Heart right ventricle (tissue), 16 donors: ENCODE measurements at regions not wholly inside any gene's neighbourhood (a gene's known extent, or its start where the extent isn't known, plus 50 kb on each side); places are given as distances from the start of the nearest gene placed in this dataset.

Source experiments
- ATAC-seq, 8 donors: fragments of 200-7000 bp; cut with Tn5 transposase; one replicate each; pipeline ENCODE4 v1.9.1; 2020; ENCODE audit warnings: mild to moderate bottlenecking in 8 of 8, moderate library complexity in 8 of 8, moderate number of reproducible peaks in 1 of 8
- DNase-seq, 2 donors: peaks; one replicate each; pipeline ENCODE4 v3.0.0-alpha.2; 2020
- H3K27ac ChIP-seq, 10 donors: fragments of 200-600 bp; sonication (generic) in 2 of 10; one replicate each; pipeline versions ENCODE4 v1.5.0 to v1.8.0; 2020 to 2022; ENCODE audit warnings: mild to moderate bottlenecking in 3 of 10
- H3K27me3 ChIP-seq, 7 donors: fragments of 200-600 bp; one replicate each; pipeline ENCODE4 v1.8.0; 2021 to 2022; ENCODE audit warnings: mild to moderate bottlenecking in 2 of 7
- H3K36me3 ChIP-seq, 9 donors: fragments of 200-600 bp; sonication (generic) in 1 of 9; one replicate each; pipeline versions ENCODE4 v1.5.0 to v1.8.0; 2020 to 2022; ENCODE audit warnings: mild to moderate bottlenecking in 2 of 9
- H3K4me1 ChIP-seq, 9 donors: fragments of 200-600 bp; sonication (generic) in 1 of 9; one replicate each; pipeline versions ENCODE4 v1.5.0 to v1.8.0; 2020 to 2022; ENCODE audit warnings: mild to moderate bottlenecking in 4 of 9
- H3K4me3 ChIP-seq, 10 donors: fragments of 200-600 bp; sonication (generic) in 2 of 10; one replicate each; pipeline versions ENCODE4 v1.5.0 to v1.8.0; 2020 to 2022; ENCODE audit warnings: mild to moderate bottlenecking in 7 of 10, moderate library complexity in 2 of 10
- H3K9me3 ChIP-seq, 11 donors: fragments of 200-600 bp in 10 of 11; sonication (generic) in 2 of 11; one replicate each; pipeline versions ENCODE4 v1.5.0 to v1.8.0; 2013 to 2022; ENCODE audit warnings: mild to moderate bottlenecking in 2 of 11, control low read depth in 1 of 11, moderate library complexity in 1 of 11
- CTCF ChIP-seq, 9 donors: fragments of 200-600 bp; sonication (generic) in 2 of 9; IDR thresholded peaks; one replicate each; pipeline versions ENCODE4 v1.5.0 to v1.8.0; 2021 to 2022; ENCODE audit warnings: antibody characterized with exemption in 9 of 9, mild to moderate bottlenecking in 5 of 9, moderate library complexity in 1 of 9
- WGBS, 2 donors: extraction: QIAGEN DNeasy Blood & Tissue Kit; methylation state at CpG; one replicate each; pipeline ENCODE4 v1.1.7; 2013; ENCODE audit warnings: inconsistent platforms in 1 of 2; 5-methylcytosine and 5-hydroxymethylcytosine counted together
- intact Hi-C, 10 donors: fragments of 100-400 bp; cut with DNase I; formaldehyde crosslinking; loops; one replicate each; pipeline versions ENCODE4 v1.11.1 to v1.14.2; 2022
- donor health status: Arrhythmogenic right ventricular cardiomyopathy.
- donor health status: ischemic (EF 13 %, LVEDD 7.1; RV severe dilation, severe dysfunction).
- donor health status: healthy with polysubstance abuse.
- donor health status: DM: no; HTN: yes; CAD: no.
- donor health status: DM: no; HTN: no; CAD: no.
- donor health status: ischemic (EF 25% LVEDD 6.9; RV normal size, moderate dysfunction).
- donor health status: ischemic (EF 25% LVEDD 5.7; RV mildly dilated, moderate dysfunction).
- donor health status: healthy.
- donor health status: DM: yes; HTN: yes; CAD: no.
- donor health status: Ischemic cardiomyopathy.
- donor health status: ischemic (EF 35%, LVEDD 5.7; RV mildly dilated, moderate dysfunction).
- donor health status: nonischemic (EF 11% LVEDD 7.7; RV severe dilation, severe dysfunction).
- donor health status: DM: yes; HTN: yes; CAD: no.
- donor health status: PGD.
- donor health status: ischemic (EF 29% LVEDD 5.4; RV normal size, mild dysfunction).
- donor health status: nonischemic (EF 23%, LVEDD 6.1; RV moderate dilation, normal function).

- intact Hi-C loops: loop anchor here in 2 of 10 donors (10.0 kb wide), 1 partner anchor 48 kb away; no protein-coding TSS in a partner anchor
- H3K4me1 ChIP-seq: peaks cover 0 to 4% (median 0%) of the 10 kb centered on the region in 9 donors
- H3K4me3 ChIP-seq: no peak overlapping the region
- no peak overlapping the region for H3K27ac ChIP-seq
- peaks cover 0 to 8% (median 0%) of the 10 kb centered on the region in 11 donors for H3K9me3 ChIP-seq
- H3K36me3 ChIP-seq: no peaks in the 10 kb centered on the region
- DNase-seq: no peak
- ATAC-seq: no peak
- WGBS, 2 donors: 85 to 89% methylated on average over 5 of the region's 5 CpGs
- H3K27me3 ChIP-seq: no peaks in the 10 kb centered on the region
- TF ChIP-seq CTCF (IDR thresholded peaks at IDR 0.05): no peak
Measured at GRCh38 chr5:71836559-71837112, 117.6 kb downstream of the CARTPT start.

- no peak for DNase-seq
- peak in 2 of 8 donors; percentile 39 to 55 for ATAC-seq
- Histone ChIP-seq H3K4me1 (peaks cover 0 to 4% (median 0%) of the 10 kb centered on the region in 9 donors), H3K27me3 (no peaks in the 10 kb centered on the region), H3K4me3 (no peak overlapping the region), H3K27ac (no peak overlapping the region), H3K9me3 (peaks cover 0 to 8% (median 0%) of the 10 kb centered on the region in 11 donors), H3K36me3 (no peaks in the 10 kb centered on the region)
- no peak for TF ChIP-seq CTCF (IDR thresholded peaks at IDR 0.05)
- WGBS, 2 donors: 69 to 78% methylated on average over 4 of the region's 4 CpGs
- intact Hi-C loops: loop anchor here in 2 of 10 donors (10.0 kb wide), 1 partner anchor 47 kb away; no protein-coding TSS in a partner anchor
Measured at GRCh38 chr5:71838286-71838685, 119.2 kb downstream of the CARTPT start.

GRCh38 chr5:71839096-71839884, 120.2 kb downstream of the CARTPT start:
- H3K36me3 ChIP-seq: no peaks in the 10 kb centered on the region
- peaks cover 0 to 4% (median 0%) of the 10 kb centered on the region in 9 donors for H3K4me1 ChIP-seq
- ATAC-seq: peak in 4 of 8 donors; percentile 25 to 59 (median 40)
- peak in 1 of 2 donors; percentile 10 for DNase-seq
- 58% methylated on average over 6 of the region's 6 CpGs for WGBS, 2 donors
- peaks cover 0 to 8% (median 0%) of the 10 kb centered on the region in 11 donors for H3K9me3 ChIP-seq
- no peak overlapping the region for H3K27ac ChIP-seq
- no peaks in the 10 kb centered on the region for H3K27me3 ChIP-seq
- no peak overlapping the region for H3K4me3 ChIP-seq
- intact Hi-C loops: loop anchor here in 2 of 10 donors (10.0 kb wide), 1 partner anchor 46 kb away; no protein-coding TSS in a partner anchor
- TF ChIP-seq CTCF (IDR thresholded peaks at IDR 0.05): no peak

- Histone ChIP-seq H3K4me3 (no peak overlapping the region), H3K36me3 (no peaks in the 10 kb centered on the region), H3K4me1 (peaks cover 0 to 4% (median 0%) of the 10 kb centered on the region in 9 donors), H3K27ac (no peak overlapping the region), H3K9me3 (peaks cover 0 to 8% (median 0%) of the 10 kb centered on the region in 11 donors), H3K27me3 (no peaks in the 10 kb centered on the region)
- TF ChIP-seq CTCF (IDR thresholded peaks at IDR 0.05): no peak
- DNase-seq (no peak), ATAC-seq (no peak)
- intact Hi-C loops: no loop called here
- 84 to 93% methylated on average over 1 of the region's 1 CpG for WGBS, 2 donors
Measured at GRCh38 chr5:71841107-71841506, 122.0 kb downstream of the CARTPT start.
